Cardiac muscle cell (in vitro differentiated cells and primary cell): ENCODE measurements at regions not wholly inside any gene's neighbourhood (a gene's known extent, or its start where the extent isn't known, plus 50 kb on each side); places are given as distances from the start of the nearest gene placed in this dataset.

Experiments
- DNase-seq, 2 donors: peaks; one replicate each; pipeline versions ENCODE4 v3.0.0 to v3.0.0-alpha.2; 2010 to 2017; ENCODE audit warnings: low read depth in 1 of 2, low spot score in 1 of 2
- H3K27ac ChIP-seq: fragments of 200-600 bp; sonication (generic); 2 replicates; pipeline ENCODE4 v1.5.1; 2016
- H3K27me3 ChIP-seq: fragments of 200-600 bp; sonication (generic); 2 replicates; pipeline ENCODE4 v1.6.0; 2016; ENCODE audit warnings: control low read depth
- H3K36me3 ChIP-seq: fragments of 200-600 bp; sonication (generic); 2 replicates; pipeline ENCODE4 v1.5.1; 2016; ENCODE audit warnings: control low read depth
- H3K4me1 ChIP-seq: fragments of 200-600 bp; sonication (generic); 2 replicates; pipeline ENCODE4 v1.8.1; 2017; ENCODE audit warnings: low read depth, mild to moderate bottlenecking, mixed run types
- H3K4me3 ChIP-seq: fragments of 200-600 bp; sonication (generic); 2 replicates; pipeline ENCODE4 v1.5.1; 2016; ENCODE audit warnings: mild to moderate bottlenecking
- H3K9me3 ChIP-seq: fragments of 200-600 bp; sonication (generic); 2 replicates; pipeline ENCODE4 v1.5.1; 2017; ENCODE audit warnings: low read depth, mild to moderate bottlenecking, control low read depth
- CTCF ChIP-seq: IDR thresholded peaks from 2 replicates; pipeline ENCODE4 v1.5.1; 2012; ENCODE audit warnings: low read depth, mild to moderate bottlenecking, low read length

- TF ChIP-seq CTCF, result no peak
- H3K4me3 ChIP-seq, result no peak overlapping the region
Measured at GRCh38 chr10:83564889-83565588, 574.3 kb upstream of the GHITM start.

GRCh38 chr10:83572036-83572435, 567.3 kb upstream of the GHITM start:
- no peak for DNase-seq
- H3K27ac ChIP-seq, result no peak overlapping the region
- H3K27me3 ChIP-seq, result no peaks in the 10 kb centered on the region
- H3K4me3 ChIP-seq, result no peak overlapping the region
- no peak for TF ChIP-seq CTCF
- no peaks in the 10 kb centered on the region for H3K4me1 ChIP-seq
- no peaks in the 10 kb centered on the region for H3K36me3 ChIP-seq
- H3K9me3 ChIP-seq, result no peaks in the 10 kb centered on the region

More at GRCh38 chr10:83564889-83565588, 574.3 kb upstream of the GHITM start:
- no peak for DNase-seq
- Histone ChIP-seq H3K36me3 (no peaks in the 10 kb centered on the region), H3K4me1 (no peaks in the 10 kb centered on the region), H3K27me3 (no peaks in the 10 kb centered on the region), H3K27ac (no peak overlapping the region), H3K9me3 (no peaks in the 10 kb centered on the region)

GRCh38 chr10:83574770-83575169, 564.5 kb upstream of the GHITM start:
- no peaks in the 10 kb centered on the region for H3K36me3 ChIP-seq
- TF ChIP-seq CTCF, result no peak
- DNase-seq, result no peak
- no peak overlapping the region for H3K4me3 ChIP-seq
- no peaks in the 10 kb centered on the region for H3K9me3 ChIP-seq
- H3K4me1 ChIP-seq, result no peaks in the 10 kb centered on the region
- H3K27ac ChIP-seq, result no peak overlapping the region
- no peaks in the 10 kb centered on the region for H3K27me3 ChIP-seq

GRCh38 chr10:83577421-83577820, 561.9 kb upstream of the GHITM start:
- Histone ChIP-seq H3K4me1 (no peaks in the 10 kb centered on the region), H3K27me3 (no peaks in the 10 kb centered on the region), H3K4me3 (no peak overlapping the region), H3K27ac (no peak overlapping the region), H3K9me3 (no peaks in the 10 kb centered on the region), H3K36me3 (no peaks in the 10 kb centered on the region)
- DNase-seq, result no peak
- TF ChIP-seq CTCF, result no peak

GRCh38 chr10:83580373-83581012, 558.8 kb upstream of the GHITM start:
- no peak for TF ChIP-seq CTCF
- no peak overlapping the region for H3K27ac ChIP-seq
- H3K27me3 ChIP-seq, result no peaks in the 10 kb centered on the region
- H3K9me3 ChIP-seq, result no peaks in the 10 kb centered on the region
- DNase-seq, result no peak
- no peak overlapping the region for H3K4me3 ChIP-seq
- H3K4me1 ChIP-seq, result peaks cover under 1% of the 10 kb centered on the region
- no peaks in the 10 kb centered on the region for H3K36me3 ChIP-seq
